Naive B cell (primary cell): ENCODE measurements at regions not wholly inside any gene's neighbourhood (a gene's known extent, or its start where the extent isn't known, plus 50 kb on each side); places are given as distances from the start of the nearest gene placed in this dataset.
"Not testable (repeated sequence)": the region's sequence is repeated elsewhere in the genome, so short reads cannot be mapped to it uniquely, and the experiment has no call there.

Experiments
- ATAC-seq, 2 donors: fragments of 150-1000 bp; cut with Tn5 transposase; 2 replicates each; pipeline ENCODE4 v1.10.0; 2021; ENCODE audit warnings: low read depth in 2 of 2, mild to moderate bottlenecking in 2 of 2, moderate library complexity in 2 of 2
- DNase-seq: peaks from one replicate; pipeline ENCODE4 v3.0.0; 2022
- H3K27ac Mint-ChIP-seq, 6 donors: one replicate each; pipeline ENCODE4 v1.8.0; 2020 to 2022; ENCODE audit warnings: mild to moderate bottlenecking in 6 of 6, mixed read lengths in 6 of 6, moderate library complexity in 5 of 6, inconsistent platforms in 2 of 6
- H3K27me3 Mint-ChIP-seq, 3 donors: one replicate each; pipeline ENCODE4 v1.8.0; 2021 to 2022; ENCODE audit warnings: mixed read lengths in 3 of 3, mild to moderate bottlenecking in 1 of 3
- H3K36me3 Mint-ChIP-seq, 2 donors: one replicate each; pipeline ENCODE4 v1.8.0; 2020 to 2022; ENCODE audit warnings: mixed read lengths in 2 of 2, inconsistent platforms in 1 of 2, mild to moderate bottlenecking in 1 of 2
- H3K4me1 Mint-ChIP-seq, 3 donors: one replicate each; pipeline ENCODE4 v1.8.0; 2020 to 2022; ENCODE audit warnings: mixed read lengths in 3 of 3, inconsistent platforms in 1 of 3, mild to moderate bottlenecking in 1 of 3, moderate library complexity in 1 of 3
- H3K4me3 Mint-ChIP-seq, 8 donors: one replicate each; pipeline ENCODE4 v1.8.0; 2020 to 2022; ENCODE audit warnings: mild to moderate bottlenecking in 8 of 8, mixed read lengths in 8 of 8, moderate library complexity in 8 of 8, inconsistent platforms in 2 of 8
- H3K9me3 Mint-ChIP-seq, 7 donors: one replicate each; pipeline ENCODE4 v1.8.0; 2020 to 2022; ENCODE audit warnings: mixed read lengths in 7 of 7, mild to moderate bottlenecking in 5 of 7, inconsistent platforms in 2 of 7, moderate library complexity in 1 of 7

DNA sequence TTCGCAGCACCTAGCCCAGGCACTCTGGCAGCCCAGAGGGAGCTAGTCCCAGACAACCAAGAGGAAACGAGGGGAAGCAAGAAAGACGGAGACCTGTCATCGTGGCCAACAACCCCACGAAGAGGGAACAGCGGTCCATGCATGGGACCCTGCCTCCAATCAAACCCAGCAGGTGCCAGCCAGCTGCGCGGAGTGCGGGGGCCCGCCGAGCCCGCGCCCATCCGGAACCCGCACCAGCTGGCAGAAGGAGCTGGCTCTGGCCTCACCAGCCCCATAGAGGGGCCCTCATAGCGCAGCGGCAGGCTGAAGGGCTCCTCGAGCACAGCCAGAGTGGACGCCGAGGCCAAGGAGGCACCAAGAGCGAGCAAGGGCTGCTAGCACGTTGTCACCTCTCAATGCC is 332.4 kb upstream of the MAGEB18 start:
- Mint-ChIP-seq H3K36me3 (no peaks in the 10 kb centered on the region), H3K4me3 (no peak overlapping the region), H3K4me1 (no peaks in the 10 kb centered on the region), H3K27ac (no peak overlapping the region), H3K27me3 (no peaks in the 10 kb centered on the region), H3K9me3 (peaks cover 0 to 13% (median 8%) of the 10 kb centered on the region in 7 donors)
- DNase-seq (no peak), ATAC-seq (no peak)

DNA sequence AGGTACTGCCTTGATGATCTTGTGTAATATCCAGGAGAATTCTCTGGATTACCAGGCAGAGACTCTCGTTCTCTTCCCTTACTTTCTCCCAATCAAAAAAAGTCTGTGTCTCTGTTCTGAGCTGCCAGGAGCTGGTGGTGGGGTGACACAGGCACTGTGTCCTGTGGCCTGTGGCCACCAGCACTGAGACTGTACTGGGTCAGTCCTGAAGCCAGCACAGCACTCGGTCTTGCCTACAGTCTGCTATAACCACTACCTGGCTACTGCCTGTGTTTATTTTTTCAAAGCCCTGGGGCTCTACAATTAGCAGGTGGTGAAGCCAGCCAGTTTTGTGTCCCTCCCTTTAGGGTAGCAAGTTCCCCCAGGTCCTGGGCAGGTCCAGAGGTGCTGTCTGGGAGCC is 331.1 kb upstream of the MAGEB18 start:
- no peak overlapping the region for H3K27ac Mint-ChIP-seq
- H3K27me3 Mint-ChIP-seq = no peaks in the 10 kb centered on the region
- DNase-seq (no peak), ATAC-seq (no peak)
- no peak overlapping the region for H3K4me3 Mint-ChIP-seq
- no peaks in the 10 kb centered on the region for H3K4me1 Mint-ChIP-seq
- H3K9me3 Mint-ChIP-seq = peaks cover 0 to 13% (median 8%) of the 10 kb centered on the region in 7 donors
- H3K36me3 Mint-ChIP-seq = no peaks in the 10 kb centered on the region

DNA sequence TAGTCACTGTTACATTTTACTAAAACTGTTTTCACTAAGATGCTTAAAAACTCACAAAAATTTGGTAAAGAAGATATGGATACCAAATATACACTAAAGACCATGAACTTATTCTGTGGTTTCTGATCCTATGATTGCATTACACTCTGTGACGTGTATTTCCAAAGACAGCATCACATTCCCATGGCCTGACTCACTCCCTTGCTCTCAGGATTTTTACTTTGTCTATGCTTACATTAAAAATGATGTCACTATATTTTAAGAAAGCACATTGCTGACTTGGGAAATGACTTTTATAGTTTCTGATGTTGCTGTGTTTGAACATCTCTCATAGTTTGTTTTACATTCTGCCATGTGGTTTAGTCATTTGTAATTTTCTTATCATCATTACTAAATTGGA is 327.9 kb upstream of the MAGEB18 start:
- Mint-ChIP-seq H3K4me1 (no peaks in the 10 kb centered on the region), H3K9me3 (peaks cover 0 to 5% (median 0%) of the 10 kb centered on the region in 7 donors), H3K36me3 (no peaks in the 10 kb centered on the region), H3K4me3 (no peak overlapping the region), H3K27ac (no peak overlapping the region), H3K27me3 (no peaks in the 10 kb centered on the region)
- DNase-seq = no peak
- ATAC-seq = no peak

DNA sequence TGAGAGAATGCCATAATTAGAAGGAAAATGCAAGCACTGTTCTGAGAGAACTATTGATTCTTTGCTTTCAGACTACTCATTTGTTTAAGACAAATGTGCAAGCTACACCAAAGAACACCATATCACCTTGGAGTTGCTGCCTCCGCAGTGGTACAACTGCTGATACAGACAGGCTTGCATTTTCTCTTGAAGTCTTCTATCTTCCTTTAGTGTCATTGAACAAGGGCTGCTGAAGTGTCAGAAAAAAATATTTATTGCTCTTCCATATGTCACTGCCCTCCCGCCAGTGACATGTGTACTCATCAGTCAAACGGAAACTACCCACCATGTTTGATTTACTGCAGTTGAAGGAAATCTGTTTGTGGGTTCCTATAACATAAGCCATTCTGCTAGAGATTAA is 318.3 kb upstream of the MAGEB18 start:
- no peak overlapping the region for H3K4me3 Mint-ChIP-seq
- DNase-seq = no peak
- no peaks in the 10 kb centered on the region for H3K27me3 Mint-ChIP-seq
- H3K36me3 Mint-ChIP-seq = no peaks in the 10 kb centered on the region
- H3K27ac Mint-ChIP-seq = no peak overlapping the region
- H3K9me3 Mint-ChIP-seq = peaks cover 0 to 6% (median 0%) of the 10 kb centered on the region in 7 donors
- no peaks in the 10 kb centered on the region for H3K4me1 Mint-ChIP-seq
- no peak for ATAC-seq

DNA sequence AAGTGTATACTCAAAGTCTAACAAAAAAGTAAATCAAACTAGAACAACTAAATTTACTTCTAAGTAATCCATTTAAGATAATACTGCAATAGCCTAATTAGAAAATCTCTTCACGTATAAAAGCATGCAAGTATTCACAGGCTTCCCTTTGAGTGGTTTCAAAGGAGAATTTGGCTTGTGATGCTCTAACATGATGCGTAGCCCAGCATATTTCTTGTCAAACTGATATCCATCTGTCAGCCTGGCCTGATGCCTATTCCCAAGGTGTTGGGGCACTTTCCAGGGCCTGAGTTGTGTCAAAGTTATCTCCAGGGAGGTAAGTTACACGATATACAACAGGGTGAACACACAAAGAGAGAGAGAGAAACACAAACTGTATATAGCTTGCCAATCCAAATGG is 287.0 kb upstream of the MAGEB18 start:
- H3K27ac Mint-ChIP-seq = no peak overlapping the region
- H3K27me3 Mint-ChIP-seq = no peaks in the 10 kb centered on the region
- H3K4me3 Mint-ChIP-seq = no peak overlapping the region
- no peaks in the 10 kb centered on the region for H3K36me3 Mint-ChIP-seq
- no peaks in the 10 kb centered on the region for H3K4me1 Mint-ChIP-seq
- DNase-seq = no peak
- H3K9me3 Mint-ChIP-seq = peaks cover 0 to 14% (median 1%) of the 10 kb centered on the region in 7 donors
- no peak for ATAC-seq

DNA sequence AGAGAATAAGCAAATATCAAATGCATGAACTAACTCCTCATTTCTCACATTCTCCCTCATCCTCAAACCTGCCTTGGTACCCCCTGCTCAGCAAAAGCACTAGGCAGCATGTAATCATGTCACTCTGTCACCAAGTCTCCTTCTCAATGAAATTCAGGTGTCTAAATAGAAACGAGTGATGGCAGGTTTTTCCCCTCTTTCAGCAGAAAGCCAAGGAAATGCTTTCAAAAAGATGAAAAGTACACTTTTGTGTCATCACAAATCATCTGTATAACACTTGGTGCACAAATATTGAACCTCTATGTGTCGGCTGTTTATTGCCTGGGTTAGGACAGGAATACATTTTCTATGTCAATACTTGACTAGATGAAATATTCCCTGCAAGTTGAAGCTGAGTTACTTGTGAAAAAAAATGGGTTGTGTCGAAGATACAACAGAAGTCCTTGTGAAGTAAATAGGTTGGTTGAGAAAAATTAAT is 285.1 kb upstream of the MAGEB18 start:
- ATAC-seq (no peak), DNase-seq (no peak)
- Mint-ChIP-seq H3K27ac (peak overlapping the region in 1 of 6 donors; percentile 44), H3K9me3 (peaks cover 0 to 3% (median 0%) of the 10 kb centered on the region in 7 donors), H3K36me3 (no peaks in the 10 kb centered on the region), H3K27me3 (no peaks in the 10 kb centered on the region), H3K4me3 (no peak overlapping the region), H3K4me1 (no peaks in the 10 kb centered on the region)

DNA sequence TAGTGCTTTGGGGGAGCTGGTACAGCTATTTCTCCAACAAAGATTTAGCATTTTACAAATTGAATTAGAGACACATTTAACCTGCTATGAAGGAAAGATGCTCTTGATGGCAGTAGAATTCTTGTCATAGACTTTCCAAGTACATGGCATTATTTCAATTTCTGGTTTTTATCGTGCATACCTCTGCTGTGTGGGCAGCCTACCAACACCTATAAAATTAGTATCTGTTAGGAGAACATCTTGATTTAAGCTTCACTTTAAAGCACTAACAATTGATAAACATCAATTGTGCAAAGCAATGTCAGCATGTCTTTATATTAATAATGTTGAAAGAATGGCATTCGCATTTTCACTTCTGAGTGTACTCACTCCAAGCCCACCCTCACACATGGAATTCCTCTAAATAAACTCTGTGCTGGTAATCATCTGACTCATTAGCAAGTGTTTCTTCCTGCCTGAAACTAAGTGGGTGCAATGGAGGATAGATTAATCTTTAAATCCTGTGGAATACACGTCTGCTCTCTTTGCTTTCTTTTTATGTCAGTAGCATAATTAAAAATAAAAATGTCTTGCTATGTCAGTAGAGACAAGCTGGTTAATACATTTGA is 279.8 kb upstream of the MAGEB18 start:
- Mint-ChIP-seq H3K4me3 (no peak overlapping the region), H3K36me3 (no peaks in the 10 kb centered on the region), H3K27ac (no peak overlapping the region), H3K9me3 (peaks cover 0 to 10% (median 3%) of the 10 kb centered on the region in 7 donors), H3K4me1 (no peaks in the 10 kb centered on the region), H3K27me3 (no peaks in the 10 kb centered on the region)
- no peak for DNase-seq
- ATAC-seq = no peak

DNA sequence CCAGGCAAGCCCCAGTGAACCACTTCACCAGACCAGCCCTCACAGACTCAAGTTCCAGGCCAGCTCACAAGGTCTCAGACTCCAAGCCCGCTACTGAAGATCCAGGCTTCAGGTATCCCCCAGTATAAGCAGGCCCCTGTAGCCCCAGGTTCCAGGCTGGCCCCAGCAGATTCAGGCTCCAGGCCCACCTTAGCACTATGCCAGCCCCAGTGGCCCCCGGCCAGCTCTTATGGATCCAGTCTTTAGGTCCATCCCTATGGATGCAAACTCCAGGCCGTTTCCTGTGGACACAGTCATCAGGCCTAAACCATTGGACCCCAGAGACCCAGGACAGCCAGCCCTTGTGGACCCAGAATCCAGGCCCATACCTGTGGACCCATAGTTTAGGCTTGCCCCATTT is 277.8 kb upstream of the MAGEB18 start:
- H3K36me3 Mint-ChIP-seq = no peaks in the 10 kb centered on the region
- ATAC-seq = no peak
- no peak for DNase-seq
- H3K9me3 Mint-ChIP-seq = peaks cover 0 to 10% (median 3%) of the 10 kb centered on the region in 7 donors
- no peak overlapping the region for H3K27ac Mint-ChIP-seq
- H3K4me3 Mint-ChIP-seq = no peak overlapping the region
- no peaks in the 10 kb centered on the region for H3K4me1 Mint-ChIP-seq
- no peaks in the 10 kb centered on the region for H3K27me3 Mint-ChIP-seq

DNA sequence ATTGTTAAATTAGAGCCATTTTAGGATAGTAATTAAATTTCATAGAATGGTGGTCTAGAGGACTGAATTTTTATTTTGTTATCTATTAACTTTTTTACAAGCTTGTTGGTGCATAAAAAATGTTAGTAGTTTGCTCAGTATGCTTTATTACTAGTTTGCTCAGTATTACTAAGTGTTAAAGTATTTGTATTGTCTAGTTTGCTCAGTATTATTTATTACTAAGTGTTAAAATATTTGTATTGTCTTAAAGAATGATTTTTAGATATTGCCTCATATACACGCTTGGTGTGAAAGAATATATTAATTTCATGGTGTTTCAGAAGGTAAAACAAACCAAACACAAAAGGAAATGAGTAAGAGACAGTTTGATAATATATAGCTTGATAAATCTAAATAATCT is 268.4 kb upstream of the MAGEB18 start:
- no peaks in the 10 kb centered on the region for H3K4me1 Mint-ChIP-seq
- DNase-seq (no peak), ATAC-seq (no peak)
- H3K27me3 Mint-ChIP-seq = no peaks in the 10 kb centered on the region
- no peak overlapping the region for H3K4me3 Mint-ChIP-seq
- H3K9me3 Mint-ChIP-seq = peaks cover 0 to 13% (median 4%) of the 10 kb centered on the region in 7 donors
- H3K36me3 Mint-ChIP-seq = no peaks in the 10 kb centered on the region
- H3K27ac Mint-ChIP-seq = no peak overlapping the region

DNA sequence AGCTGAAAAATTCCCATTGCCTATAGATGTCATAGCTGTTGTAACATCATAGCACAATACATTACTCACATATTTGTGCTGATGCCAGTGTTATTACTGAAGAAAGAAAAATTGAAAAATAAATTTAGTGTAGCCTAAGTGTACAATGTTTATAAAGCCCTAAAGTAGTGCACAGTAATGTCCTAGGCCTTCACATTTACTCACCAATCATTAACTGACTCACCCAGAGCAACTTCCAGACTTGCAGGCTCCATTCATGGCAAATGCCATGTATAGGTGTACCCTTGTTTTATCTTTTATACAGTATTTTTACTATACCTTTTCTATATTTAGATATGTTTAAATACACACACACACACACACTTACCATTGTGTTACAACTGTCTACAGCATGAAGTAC is 265.4 kb upstream of the MAGEB18 start:
- H3K4me1 Mint-ChIP-seq = no peaks in the 10 kb centered on the region
- H3K27me3 Mint-ChIP-seq = no peaks in the 10 kb centered on the region
- no peak overlapping the region for H3K4me3 Mint-ChIP-seq
- ATAC-seq = no peak
- no peak for DNase-seq
- no peak overlapping the region for H3K27ac Mint-ChIP-seq
- H3K36me3 Mint-ChIP-seq = no peaks in the 10 kb centered on the region
- peaks cover 0 to 12% (median 3%) of the 10 kb centered on the region in 7 donors for H3K9me3 Mint-ChIP-seq

DNA sequence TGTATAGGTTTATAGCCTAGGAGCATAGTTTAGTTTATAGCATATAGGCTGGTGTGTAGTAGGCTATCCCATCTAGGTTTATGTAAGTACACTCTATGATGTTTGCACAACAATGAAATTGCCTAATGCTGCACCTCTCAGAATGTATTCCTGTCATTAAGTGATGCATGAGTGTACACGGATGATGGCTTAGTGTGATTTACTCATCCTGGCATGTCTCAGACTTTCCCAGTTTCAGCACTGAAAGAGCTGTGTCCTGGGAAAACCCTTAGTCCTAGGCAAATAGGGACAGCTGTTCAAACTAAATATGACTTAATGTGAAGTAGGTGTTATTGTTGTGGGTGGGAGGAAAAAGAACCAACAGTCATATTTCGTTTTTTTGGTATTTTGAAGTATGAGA is 264.9 kb upstream of the MAGEB18 start:
- no peaks in the 10 kb centered on the region for H3K4me1 Mint-ChIP-seq
- ATAC-seq (no peak), DNase-seq (no peak)
- no peaks in the 10 kb centered on the region for H3K36me3 Mint-ChIP-seq
- H3K27ac Mint-ChIP-seq = no peak overlapping the region
- H3K27me3 Mint-ChIP-seq = no peaks in the 10 kb centered on the region
- H3K9me3 Mint-ChIP-seq = peaks cover 0 to 12% (median 3%) of the 10 kb centered on the region in 7 donors
- no peak overlapping the region for H3K4me3 Mint-ChIP-seq

DNA sequence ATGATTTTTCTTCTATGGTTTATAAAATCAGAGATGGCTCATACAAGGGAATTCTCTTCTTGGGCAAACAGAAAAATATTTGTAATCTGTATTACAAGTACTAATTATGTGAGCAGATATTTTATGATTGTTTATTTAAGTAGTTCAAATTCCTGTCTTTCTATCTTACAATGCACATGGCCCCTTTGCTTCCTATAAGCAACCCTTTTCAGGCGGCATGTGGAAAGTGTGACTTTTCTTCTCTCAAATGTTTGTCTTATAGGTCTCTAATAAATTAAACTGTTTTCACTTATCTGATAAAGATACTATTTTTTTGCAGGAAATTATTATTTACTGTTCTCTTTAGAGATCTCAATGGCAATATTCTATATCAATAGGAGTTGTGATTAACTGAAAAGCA is 259.3 kb upstream of the MAGEB18 start:
- ATAC-seq = no peak

DNA sequence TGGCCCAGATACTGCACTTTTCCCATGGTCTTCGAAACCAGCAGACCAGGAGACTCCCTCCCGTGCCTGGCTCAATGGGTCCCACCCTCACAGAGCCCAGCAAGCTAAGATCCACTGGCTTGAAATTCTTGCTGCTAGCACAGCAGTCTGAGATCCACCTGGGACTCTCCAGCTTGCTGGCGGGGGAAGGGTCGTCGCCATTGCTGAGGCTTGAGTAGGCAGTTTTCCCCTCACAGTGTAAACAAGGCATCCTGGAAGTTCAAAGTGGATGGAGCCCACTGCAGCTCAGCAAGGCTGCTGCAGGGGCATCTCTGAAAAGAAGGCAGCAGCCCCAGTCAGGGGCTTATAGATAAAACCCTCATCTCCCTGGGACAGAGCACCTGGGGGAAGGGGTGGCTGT is 255.6 kb upstream of the MAGEB18 start:
- not testable (repeated sequence) for H3K27ac Mint-ChIP-seq, H3K36me3 Mint-ChIP-seq, H3K4me3 Mint-ChIP-seq, ATAC-seq, H3K27me3 Mint-ChIP-seq, H3K4me1 Mint-ChIP-seq, DNase-seq
- peaks cover 2 to 14% (median 5%) of the 10 kb centered on the region in 7 donors for H3K9me3 Mint-ChIP-seq

More for the DNA sequence above, 259.3 kb upstream of the MAGEB18 start:
- Mint-ChIP-seq H3K9me3 (peaks cover 2 to 12% (median 6%) of the 10 kb centered on the region in 7 donors), H3K4me3 (no peak overlapping the region), H3K27me3 (no peaks in the 10 kb centered on the region), H3K4me1 (no peaks in the 10 kb centered on the region), H3K36me3 (no peaks in the 10 kb centered on the region), H3K27ac (no peak overlapping the region)
- no peak for DNase-seq

DNA sequence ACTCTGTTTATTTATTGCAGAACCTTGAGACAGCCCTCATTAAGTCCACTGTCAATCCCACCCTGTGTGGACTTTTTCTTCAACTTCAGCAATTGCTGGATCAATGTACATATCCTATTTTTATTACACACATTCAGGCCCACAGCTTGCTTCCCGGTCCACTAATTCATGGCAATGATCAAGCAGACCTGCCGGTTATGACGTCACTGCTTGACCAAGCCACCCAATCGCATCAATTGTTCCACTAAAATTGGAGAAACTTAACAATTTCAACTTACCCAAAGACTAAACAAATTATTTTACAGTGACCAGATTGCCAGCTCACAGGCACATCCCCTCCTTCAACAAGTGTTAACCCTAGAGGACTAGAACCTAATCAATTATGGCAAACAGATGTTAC is 240.4 kb upstream of the MAGEB18 start:
- Mint-ChIP-seq H3K27me3 (no peaks in the 10 kb centered on the region), H3K9me3 (peaks cover 0 to 30% (median 5%) of the 10 kb centered on the region in 7 donors), H3K4me1 (no peaks in the 10 kb centered on the region), H3K4me3 (no peak overlapping the region), H3K36me3 (no peaks in the 10 kb centered on the region), H3K27ac (no peak overlapping the region)
- ATAC-seq (no peak), DNase-seq (no peak)

DNA sequence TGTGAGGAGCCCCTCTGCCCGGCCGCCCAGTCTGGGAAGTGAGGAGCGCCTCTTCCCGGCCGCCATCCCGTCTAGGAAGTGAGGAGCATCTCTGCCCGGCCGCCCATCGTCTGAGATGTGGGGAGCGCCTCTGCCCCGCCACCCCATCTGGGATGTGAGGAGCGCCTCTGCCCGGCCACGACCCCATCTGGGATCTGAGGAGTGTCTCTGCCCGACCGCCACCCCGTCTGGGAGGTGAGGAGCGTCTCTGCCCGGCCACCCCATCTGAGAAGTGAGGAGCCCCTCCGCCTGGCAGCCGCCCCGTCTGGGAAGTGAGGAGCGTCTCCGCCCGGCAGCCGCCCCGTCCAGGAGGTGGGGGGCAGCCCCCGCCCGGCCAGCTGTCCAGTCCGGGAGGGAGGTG is 232.4 kb upstream of the MAGEB18 start:
- not testable (repeated sequence) for H3K4me3 Mint-ChIP-seq, H3K27me3 Mint-ChIP-seq, H3K36me3 Mint-ChIP-seq, ATAC-seq, DNase-seq, H3K4me1 Mint-ChIP-seq, H3K27ac Mint-ChIP-seq
- H3K9me3 Mint-ChIP-seq = peaks cover 0 to 17% (median 8%) of the 10 kb centered on the region in 7 donors
